Tibial nerve (tissue), 4 donors: ENCODE measurements at regions not wholly inside any gene's neighbourhood (a gene's known extent, or its start where the extent isn't known, plus 50 kb on each side); places are given as distances from the start of the nearest gene placed in this dataset.

Experiments used
- DNase-seq, 2 donors: peaks; one replicate each; pipeline ENCODE4 v3.0.0-alpha.2; 2019; ENCODE audit warnings: low spot score in 2 of 2
- H3K27ac ChIP-seq, 4 donors: fragments of 200-600 bp; sonication (generic) in 3 of 4; one replicate each; pipeline ENCODE4 v1.5.1; 2017 to 2019; ENCODE audit warnings: mild to moderate bottlenecking in 1 of 4
- H3K27me3 ChIP-seq, 2 donors: fragments of 200-600 bp; sonication (generic) in 1 of 2; one replicate each; pipeline versions ENCODE4 v1.5.1 to v1.6.0; 2017 to 2019
- H3K36me3 ChIP-seq, 3 donors: fragments of 200-600 bp; sonication (generic); one replicate each; pipeline ENCODE4 v1.5.1; 2018 to 2019
- H3K4me1 ChIP-seq, 4 donors: fragments of 200-600 bp; sonication (generic) in 3 of 4; one replicate each; pipeline ENCODE4 v1.5.1; 2017 to 2019
- H3K4me3 ChIP-seq, 4 donors: fragments of 200-600 bp; sonication (generic) in 3 of 4; one replicate each; pipeline ENCODE4 v1.5.1; 2017 to 2019; ENCODE audit warnings: mild to moderate bottlenecking in 1 of 4, moderate library complexity in 1 of 4
- H3K9me3 ChIP-seq, 4 donors: fragments of 200-600 bp; sonication (generic) in 3 of 4; one replicate each; pipeline ENCODE4 v1.5.1; 2017 to 2019
- EP300 ChIP-seq, 2 donors: sonication (generic); formaldehyde crosslinking; IDR thresholded peaks; one replicate each; pipeline ENCODE4 v1.6.1; 2017; ENCODE audit warnings: antibody characterized with exemption in 2 of 2, mild to moderate bottlenecking in 1 of 2
- POLR2A ChIP-seq, 2 donors: fragments of 450-650 bp; IDR thresholded peaks; one replicate each; pipeline ENCODE4 v1.6.1; 2017; ENCODE audit warnings: antibody characterized with exemption in 2 of 2, mild to moderate bottlenecking in 2 of 2, moderate library complexity in 2 of 2
- WGBS, 2 donors: methylation state at CpG; one replicate each; pipeline ENCODE4 v1.1.5; 2018; 5-methylcytosine and 5-hydroxymethylcytosine counted together
- TF ChIP-seq, protein P1 (sequence below), 5 experiments: fragments of 200-600 bp in 3 of 5; fragments of 450-650 bp in 2 of 5; sonication (generic) in 3 of 5; IDR thresholded peaks; one replicate each; pipeline ENCODE4 v1.5.1; 2016 to 2019; ENCODE audit warnings: antibody characterized with exemption in 5 of 5, mild to moderate bottlenecking in 3 of 5, moderate library complexity in 2 of 5

DNA sequence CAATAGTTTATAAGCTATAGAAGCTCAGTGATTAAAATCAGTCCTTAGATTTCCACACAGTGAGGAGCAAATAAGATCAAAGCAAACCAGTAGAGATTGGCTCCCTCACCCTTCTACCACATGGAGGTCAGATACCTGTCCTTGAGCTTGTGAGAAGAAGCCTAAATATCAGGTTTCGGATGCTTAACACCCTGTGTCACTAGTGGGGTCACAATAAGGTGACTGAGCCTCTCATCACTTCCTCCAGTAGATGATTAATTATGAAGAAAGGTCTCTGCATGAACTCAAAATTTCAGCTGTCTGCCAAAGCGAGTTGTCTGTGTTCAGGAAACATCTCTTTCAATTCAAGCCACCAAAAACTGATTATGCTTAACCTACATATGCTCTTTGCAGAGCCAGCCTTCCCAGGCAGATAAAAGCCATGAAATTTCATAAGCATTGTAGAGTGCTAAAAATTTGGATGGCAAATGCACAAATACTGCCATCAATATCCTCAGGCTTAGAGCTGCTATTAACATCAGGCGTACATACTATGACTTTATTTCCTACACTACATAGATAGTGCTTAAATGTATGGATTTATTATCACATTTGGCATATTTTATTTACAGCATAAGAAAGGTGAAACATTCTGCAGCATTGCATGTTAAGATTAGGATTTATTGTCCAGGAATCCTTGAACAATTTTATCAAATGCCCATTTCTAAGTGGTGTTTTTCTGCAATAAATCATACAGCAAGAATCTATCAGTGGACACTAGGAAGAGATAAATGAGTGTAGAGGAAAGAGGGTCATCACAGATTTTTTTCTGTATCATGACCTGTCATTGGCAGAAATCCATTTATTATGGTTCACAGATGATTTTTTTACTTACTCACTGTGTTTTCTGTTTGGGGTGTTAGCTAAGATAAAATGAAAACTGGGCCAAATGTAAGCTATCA, 285.1 kb upstream of the SP8 start:
- H3K4me1 ChIP-seq: no peaks in the 10 kb centered on the region
- H3K4me3 ChIP-seq: no peak overlapping the region
- DNase-seq: no peak
- H3K27ac ChIP-seq: no peak overlapping the region
- H3K27me3 ChIP-seq: no peaks in the 10 kb centered on the region
- TF ChIP-seq EP300 (IDR thresholded peaks at IDR 0.05): no peak
- no peak for TF ChIP-seq POLR2A (IDR thresholded peaks at IDR 0.05)
- TF ChIP-seq, protein P1, sequence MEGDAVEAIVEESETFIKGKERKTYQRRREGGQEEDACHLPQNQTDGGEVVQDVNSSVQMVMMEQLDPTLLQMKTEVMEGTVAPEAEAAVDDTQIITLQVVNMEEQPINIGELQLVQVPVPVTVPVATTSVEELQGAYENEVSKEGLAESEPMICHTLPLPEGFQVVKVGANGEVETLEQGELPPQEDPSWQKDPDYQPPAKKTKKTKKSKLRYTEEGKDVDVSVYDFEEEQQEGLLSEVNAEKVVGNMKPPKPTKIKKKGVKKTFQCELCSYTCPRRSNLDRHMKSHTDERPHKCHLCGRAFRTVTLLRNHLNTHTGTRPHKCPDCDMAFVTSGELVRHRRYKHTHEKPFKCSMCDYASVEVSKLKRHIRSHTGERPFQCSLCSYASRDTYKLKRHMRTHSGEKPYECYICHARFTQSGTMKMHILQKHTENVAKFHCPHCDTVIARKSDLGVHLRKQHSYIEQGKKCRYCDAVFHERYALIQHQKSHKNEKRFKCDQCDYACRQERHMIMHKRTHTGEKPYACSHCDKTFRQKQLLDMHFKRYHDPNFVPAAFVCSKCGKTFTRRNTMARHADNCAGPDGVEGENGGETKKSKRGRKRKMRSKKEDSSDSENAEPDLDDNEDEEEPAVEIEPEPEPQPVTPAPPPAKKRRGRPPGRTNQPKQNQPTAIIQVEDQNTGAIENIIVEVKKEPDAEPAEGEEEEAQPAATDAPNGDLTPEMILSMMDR (IDR thresholded peaks at IDR 0.05): no peak
- H3K9me3 ChIP-seq: no peaks in the 10 kb centered on the region
- 71 to 84% methylated on average over 3 of the region's 3 CpGs for WGBS, 2 donors
- no peaks in the 10 kb centered on the region for H3K36me3 ChIP-seq

GRCh38 chr7:21076054-21076453, 289.4 kb upstream of the SP8 start:
- H3K4me3 ChIP-seq: no peak overlapping the region
- TF ChIP-seq, protein P1 (IDR thresholded peaks at IDR 0.05): no peak
- no peaks in the 10 kb centered on the region for H3K9me3 ChIP-seq
- no peaks in the 10 kb centered on the region for H3K4me1 ChIP-seq
- WGBS, 2 donors: 30% methylated on average over 5 of the region's 5 CpGs
- H3K27me3 ChIP-seq: no peaks in the 10 kb centered on the region
- DNase-seq: no peak
- no peak overlapping the region for H3K27ac ChIP-seq
- no peaks in the 10 kb centered on the region for H3K36me3 ChIP-seq

- no peaks in the 10 kb centered on the region for H3K27me3 ChIP-seq
- H3K27ac ChIP-seq: no peak overlapping the region
- DNase-seq: no peak
- no peaks in the 10 kb centered on the region for H3K36me3 ChIP-seq
- TF ChIP-seq POLR2A (IDR thresholded peaks at IDR 0.05): no peak
- TF ChIP-seq, protein P1 (IDR thresholded peaks at IDR 0.05): no peak
- no peak for TF ChIP-seq EP300 (IDR thresholded peaks at IDR 0.05)
- no peak overlapping the region for H3K4me3 ChIP-seq
- no peaks in the 10 kb centered on the region for H3K4me1 ChIP-seq
- WGBS, 2 donors: 55 to 64% methylated on average over 5 of the region's 5 CpGs
- H3K9me3 ChIP-seq: no peaks in the 10 kb centered on the region
Measured at GRCh38 chr7:21076574-21076973, 289.9 kb upstream of the SP8 start.

DNA sequence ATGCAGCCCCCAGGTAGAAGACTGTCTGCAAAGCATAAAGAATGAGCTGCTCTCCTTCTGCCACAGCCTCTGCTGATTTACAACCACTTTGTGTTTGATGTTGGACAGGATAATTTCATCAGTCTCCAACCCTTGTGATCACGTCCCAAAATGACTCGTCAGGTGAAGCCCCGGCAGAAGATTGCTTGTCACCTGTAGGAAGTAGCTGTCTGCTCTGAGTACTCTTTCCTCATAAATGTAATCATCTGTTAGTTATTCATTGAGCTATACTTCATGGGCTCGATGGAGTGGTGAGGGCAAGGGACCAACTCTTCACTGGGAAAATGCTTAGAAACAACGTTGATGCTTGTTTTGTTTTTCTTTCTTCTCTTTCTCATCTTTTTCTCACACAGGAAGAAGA, 290.9 kb upstream of the SP8 start:
- no peak overlapping the region for H3K27ac ChIP-seq
- H3K36me3 ChIP-seq: no peaks in the 10 kb centered on the region
- H3K9me3 ChIP-seq: no peaks in the 10 kb centered on the region
- no peaks in the 10 kb centered on the region for H3K4me1 ChIP-seq
- TF ChIP-seq POLR2A (IDR thresholded peaks at IDR 0.05) (no peak), EP300 (IDR thresholded peaks at IDR 0.05) (no peak)
- TF ChIP-seq, protein P1 (IDR thresholded peaks at IDR 0.05): no peak
- H3K27me3 ChIP-seq: no peaks in the 10 kb centered on the region
- 54 to 74% methylated on average over 5 of the region's 5 CpGs for WGBS, 2 donors
- no peak overlapping the region for H3K4me3 ChIP-seq
- no peak for DNase-seq

- 75 to 81% methylated on average over 7 of the region's 7 CpGs for WGBS, 2 donors
Measured at GRCh38 chr7:21084286-21084685, 297.6 kb upstream of the SP8 start.

More at GRCh38 chr7:21084286-21084685, 297.6 kb upstream of the SP8 start:
- no peaks in the 10 kb centered on the region for H3K4me1 ChIP-seq
- H3K4me3 ChIP-seq: no peak overlapping the region
- no peaks in the 10 kb centered on the region for H3K36me3 ChIP-seq
- TF ChIP-seq POLR2A (IDR thresholded peaks at IDR 0.05) (no peak), EP300 (IDR thresholded peaks at IDR 0.05) (no peak)
- TF ChIP-seq, protein P1 (IDR thresholded peaks at IDR 0.05): no peak
- H3K27me3 ChIP-seq: no peaks in the 10 kb centered on the region
- no peaks in the 10 kb centered on the region for H3K9me3 ChIP-seq
- H3K27ac ChIP-seq: no peak overlapping the region
- no peak for DNase-seq
